ENCODE measurements at regions not wholly inside any gene's neighbourhood (a gene's known extent, or its start where the extent isn't known, plus 50 kb on each side); places are given as distances from the start of the nearest gene placed in this dataset.
"Not testable (repeated sequence)": the region's sequence is repeated elsewhere in the genome, so short reads cannot be mapped to it uniquely, and the experiment has no call there.

GRCh38 chr12:115786490-115786889 lies 491.0 kb downstream of the MED13L start:
- not testable (repeated sequence) for TF ChIP-seq CTCF (IDR thresholded peaks at IDR 0.05; ENCODE audit: low read depth, low read length); MYC (IDR thresholded peaks at IDR 0.05; ENCODE audit: low read depth, low read length); POLR2A (IDR thresholded peaks at IDR 0.05; ENCODE audit: extremely low read depth, insufficient read length)
